DOHH2 (cell line): ENCODE measurements at regions not wholly inside any gene's neighbourhood (a gene's known extent, or its start where the extent isn't known, plus 50 kb on each side); places are given as distances from the start of the nearest gene placed in this dataset.

Source experiments
- CTCF ChIP-seq: fragments of 200-600 bp; sonication (generic); IDR thresholded peaks from one replicate; pipeline ENCODE4 v1.5.1; 2014; ENCODE audit warnings: antibody characterized with exemption, mild to moderate bottlenecking, low read depth, low read length; ENCODE audit not compliant: poor library complexity, severe bottlenecking
- EZH2phosphoT487 ChIP-seq: fragments of 200-600 bp; sonication (generic); IDR thresholded peaks from 2 replicates; pipeline ENCODE4 v1.6.1; 2017; ENCODE audit warnings: borderline replicate concordance, mild to moderate bottlenecking, antibody characterized with exemption, low read length, moderate library complexity, mixed read lengths

DNA sequence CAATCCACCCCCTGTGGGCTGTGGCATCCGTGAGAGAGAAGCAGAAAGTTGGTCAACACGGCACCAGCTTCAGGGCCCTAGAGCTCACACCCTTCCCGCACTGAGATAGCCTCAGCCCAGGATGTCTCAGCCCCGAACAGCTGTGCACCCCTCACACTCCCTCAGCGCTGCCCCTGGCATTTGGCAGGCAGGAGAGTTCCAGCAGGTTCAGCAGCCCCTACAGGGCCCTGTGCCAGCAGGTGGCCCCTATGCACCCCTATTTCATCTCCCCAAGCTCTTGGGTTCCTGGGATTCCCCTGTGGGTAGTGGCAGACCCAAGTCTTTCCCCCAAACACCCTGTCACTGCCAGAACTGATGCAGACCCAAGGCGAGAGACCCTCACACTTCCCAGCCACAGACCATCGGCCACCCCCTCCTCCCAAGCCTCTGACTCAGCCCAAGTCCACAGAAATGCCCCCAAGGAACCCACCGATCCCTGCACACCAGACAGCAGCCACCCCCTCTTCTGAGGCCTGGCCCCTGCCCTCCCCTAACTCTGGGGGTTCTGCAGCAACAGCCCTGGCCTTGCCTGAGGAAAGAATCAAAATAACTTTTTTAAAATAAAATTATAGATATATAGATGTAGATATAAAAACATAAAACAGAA lies 183.6 kb downstream of the IGLL1 start:
- no peak for TF ChIP-seq CTCF
- TF ChIP-seq EZH2phosphoT487: no peak
